HG03442 (cell line): ENCODE measurements at regions not wholly inside any gene's neighbourhood (a gene's known extent, or its start where the extent isn't known, plus 50 kb on each side); places are given as distances from the start of the nearest gene placed in this dataset.
A peak's percentile ranks its signal among the peaks of the same experiment; 100 is the strongest.

ENCODE experiments used
- ATAC-seq: cut with Tn5 transposase; IDR thresholded peaks from one replicate; pipeline ENCODE4 v1.9.1; 2021; ENCODE audit warnings: mild to moderate bottlenecking, moderate library complexity; ENCODE audit not compliant: unreplicated experiment

GRCh38 chr14:101064121-101064661 is 160.7 kb upstream of the RTL1 start:
- no peak for ATAC-seq

GRCh38 chr14:101064718-101065117 is 161.2 kb upstream of the RTL1 start:
- ATAC-seq: no peak

GRCh38 chr14:101065246-101065645 is 161.7 kb upstream of the RTL1 start:
- ATAC-seq: no peak

GRCh38 chr14:101065696-101066694 is 162.5 kb upstream of the RTL1 start:
- ATAC-seq: no peak

- no peak for ATAC-seq
Observed at GRCh38 chr14:101066826-101067510, 163.4 kb upstream of the RTL1 start.

GRCh38 chr14:101068313-101069227 is 165.0 kb upstream of the RTL1 start:
- ATAC-seq: no peak

- no peak for ATAC-seq
Observed at GRCh38 chr14:101069228-101069549, 165.7 kb upstream of the RTL1 start.

- ATAC-seq: no peak
Observed at GRCh38 chr14:101069666-101070362, 166.3 kb upstream of the RTL1 start.

GRCh38 chr14:101070540-101071492 is 167.3 kb upstream of the RTL1 start:
- ATAC-seq: no peak

- no peak for ATAC-seq
Observed at GRCh38 chr14:101071493-101071906, 168.0 kb upstream of the RTL1 start.

GRCh38 chr14:101072070-101072469 is 168.5 kb upstream of the RTL1 start:
- no peak for ATAC-seq

GRCh38 chr14:101072531-101072930 is 169.0 kb upstream of the RTL1 start:
- ATAC-seq: no peak

GRCh38 chr14:101072945-101073597 is 169.5 kb upstream of the RTL1 start:
- peak; percentile 92 for ATAC-seq

GRCh38 chr14:101073598-101073965 is 170.1 kb upstream of the RTL1 start:
- ATAC-seq: no peak

GRCh38 chr14:101074196-101075024 is 170.9 kb upstream of the RTL1 start:
- ATAC-seq: no peak

- ATAC-seq: peak; percentile 47
Observed at GRCh38 chr14:101075025-101075800, 171.7 kb upstream of the RTL1 start.
